ENCODE measurements at regions not wholly inside any gene's neighbourhood (a gene's known extent, or its start where the extent isn't known, plus 50 kb on each side); places are given as distances from the start of the nearest gene placed in this dataset.

DNA sequence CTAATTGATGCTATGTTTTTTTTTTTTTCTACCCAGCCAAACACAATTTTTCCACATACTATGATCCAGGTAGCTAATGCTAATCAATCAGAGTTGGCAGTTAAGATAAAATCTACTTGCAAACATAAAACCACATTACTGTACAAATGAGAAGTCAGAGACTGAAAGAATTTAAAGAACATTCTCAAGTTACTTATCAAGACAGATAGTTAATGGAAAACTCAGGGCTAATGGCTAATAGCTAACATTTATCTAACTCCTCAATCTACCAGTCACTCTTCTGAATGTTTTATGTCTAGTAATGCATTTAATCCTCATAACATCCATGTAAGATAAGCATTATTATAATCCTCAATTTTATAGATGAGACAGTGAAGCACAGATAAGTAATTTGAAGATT, 537.6 kb upstream of the SETBP1 start:
- Histone ChIP-seq H3K36me3 (no peaks in the 10 kb centered on the region), H3K27me3 (no peaks in the 10 kb centered on the region), H3K4me1 (no peaks in the 10 kb centered on the region), H3K9me3 (no peaks in the 10 kb centered on the region), H3K27ac (no peak overlapping the region), H3K4me3 (no peak overlapping the region)
- TF ChIP-seq POLR2A (IDR thresholded peaks at IDR 0.05), result no peak
- TF ChIP-seq EP300 (IDR thresholded peaks at IDR 0.05), result no peak
- TF ChIP-seq POLR2AphosphoS5 (IDR thresholded peaks at IDR 0.05), result no peak
- TF ChIP-seq, protein P1, sequence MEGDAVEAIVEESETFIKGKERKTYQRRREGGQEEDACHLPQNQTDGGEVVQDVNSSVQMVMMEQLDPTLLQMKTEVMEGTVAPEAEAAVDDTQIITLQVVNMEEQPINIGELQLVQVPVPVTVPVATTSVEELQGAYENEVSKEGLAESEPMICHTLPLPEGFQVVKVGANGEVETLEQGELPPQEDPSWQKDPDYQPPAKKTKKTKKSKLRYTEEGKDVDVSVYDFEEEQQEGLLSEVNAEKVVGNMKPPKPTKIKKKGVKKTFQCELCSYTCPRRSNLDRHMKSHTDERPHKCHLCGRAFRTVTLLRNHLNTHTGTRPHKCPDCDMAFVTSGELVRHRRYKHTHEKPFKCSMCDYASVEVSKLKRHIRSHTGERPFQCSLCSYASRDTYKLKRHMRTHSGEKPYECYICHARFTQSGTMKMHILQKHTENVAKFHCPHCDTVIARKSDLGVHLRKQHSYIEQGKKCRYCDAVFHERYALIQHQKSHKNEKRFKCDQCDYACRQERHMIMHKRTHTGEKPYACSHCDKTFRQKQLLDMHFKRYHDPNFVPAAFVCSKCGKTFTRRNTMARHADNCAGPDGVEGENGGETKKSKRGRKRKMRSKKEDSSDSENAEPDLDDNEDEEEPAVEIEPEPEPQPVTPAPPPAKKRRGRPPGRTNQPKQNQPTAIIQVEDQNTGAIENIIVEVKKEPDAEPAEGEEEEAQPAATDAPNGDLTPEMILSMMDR (IDR thresholded peaks at IDR 0.05), result no peak
- DNase-seq (ENCODE audit: low spot score in 2 of 2), result no peak

DNA sequence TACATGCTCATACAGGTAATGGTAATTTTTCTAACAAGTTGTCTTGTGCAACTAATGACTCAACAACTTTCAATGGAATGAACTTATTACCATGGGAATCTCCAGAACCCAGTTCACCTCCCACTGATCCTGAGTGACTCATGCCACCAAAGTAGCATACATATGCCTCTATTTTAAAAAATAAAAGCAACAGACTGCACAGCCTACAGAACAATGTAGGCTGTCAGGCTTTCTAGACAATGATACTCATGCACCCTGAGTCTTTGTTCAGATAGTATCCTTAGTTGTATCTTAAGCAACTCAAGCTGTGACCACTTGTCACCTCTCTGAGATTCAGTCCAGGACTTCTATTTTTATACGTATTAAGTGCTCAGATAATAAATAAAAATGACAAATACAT, 531.0 kb upstream of the SETBP1 start:
- no peak for DNase-seq (ENCODE audit: low spot score in 2 of 2)
- Histone ChIP-seq H3K9me3 (no peaks in the 10 kb centered on the region), H3K27ac (no peak overlapping the region), H3K4me1 (peaks cover 7% of the 10 kb centered on the region), H3K4me3 (no peak overlapping the region), H3K36me3 (no peaks in the 10 kb centered on the region), H3K27me3 (no peaks in the 10 kb centered on the region)
- WGBS, result 32% methylated on average over 1 of the region's 1 CpG
- TF ChIP-seq, protein P1 (IDR thresholded peaks at IDR 0.05), result no peak
- no peak for TF ChIP-seq EP300 (IDR thresholded peaks at IDR 0.05)
- TF ChIP-seq POLR2A (IDR thresholded peaks at IDR 0.05), result no peak
- no peak for TF ChIP-seq POLR2AphosphoS5 (IDR thresholded peaks at IDR 0.05)

DNA sequence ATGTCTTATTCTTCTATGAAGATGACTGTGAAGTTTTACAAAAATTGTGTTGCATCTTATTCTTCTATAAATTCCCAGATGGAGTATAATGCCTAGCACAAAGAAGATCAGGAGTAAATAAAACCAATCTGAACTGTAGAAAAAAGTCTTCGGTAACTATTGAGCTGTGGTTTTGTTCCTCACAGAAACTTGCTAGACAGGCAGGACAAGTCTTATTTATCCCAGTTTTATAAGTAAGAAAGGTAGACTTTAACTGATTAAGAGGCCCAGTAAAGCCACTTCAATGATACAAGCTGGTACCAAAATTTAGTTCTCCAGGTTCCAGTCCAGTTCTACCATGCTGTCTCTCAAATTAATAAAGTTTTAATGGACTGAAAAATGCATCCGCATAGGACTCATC, 526.7 kb upstream of the SETBP1 start:
- H3K4me1 ChIP-seq, result peaks cover 7% of the 10 kb centered on the region
- TF ChIP-seq POLR2AphosphoS5 (IDR thresholded peaks at IDR 0.05) (no peak), EP300 (IDR thresholded peaks at IDR 0.05) (no peak)
- TF ChIP-seq, protein P1 (IDR thresholded peaks at IDR 0.05), result no peak
- H3K36me3 ChIP-seq, result no peaks in the 10 kb centered on the region
- no peaks in the 10 kb centered on the region for H3K27me3 ChIP-seq
- 70% methylated on average over 2 of the region's 2 CpGs for WGBS
- no peak overlapping the region for H3K4me3 ChIP-seq
- H3K9me3 ChIP-seq, result no peaks in the 10 kb centered on the region
- DNase-seq (ENCODE audit: low spot score in 2 of 2), result no peak
- H3K27ac ChIP-seq, result no peak overlapping the region

DNA sequence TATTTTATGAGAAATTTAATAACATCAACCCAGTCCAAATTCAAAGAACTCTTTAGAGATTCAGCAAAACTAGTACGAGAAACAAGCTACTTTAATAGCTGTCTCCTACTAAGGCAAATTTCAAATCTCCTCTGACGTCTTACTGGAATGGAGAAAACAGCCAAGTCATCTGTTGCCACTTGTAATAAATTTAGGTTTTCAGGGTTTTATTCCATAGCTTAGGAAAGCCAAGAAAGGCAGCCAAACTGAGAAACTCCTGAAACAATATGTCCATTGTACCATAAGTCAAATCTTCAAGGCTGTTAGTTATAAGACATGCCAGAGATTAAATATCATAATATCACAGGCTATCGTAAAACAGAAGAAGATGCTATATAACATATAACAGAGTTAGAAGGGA, 524.6 kb upstream of the SETBP1 start:
- H3K27me3 ChIP-seq, result no peaks in the 10 kb centered on the region
- H3K27ac ChIP-seq, result no peak overlapping the region
- no peak overlapping the region for H3K4me3 ChIP-seq
- no peaks in the 10 kb centered on the region for H3K9me3 ChIP-seq
- TF ChIP-seq, protein P1 (IDR thresholded peaks at IDR 0.05), result no peak
- TF ChIP-seq POLR2A (IDR thresholded peaks at IDR 0.05) (no peak), POLR2AphosphoS5 (IDR thresholded peaks at IDR 0.05) (no peak), EP300 (IDR thresholded peaks at IDR 0.05) (no peak)
- no peaks in the 10 kb centered on the region for H3K36me3 ChIP-seq
- no peak for DNase-seq (ENCODE audit: low spot score in 2 of 2)
- no peaks in the 10 kb centered on the region for H3K4me1 ChIP-seq
- 58% methylated on average over 3 of the region's 3 CpGs for WGBS

DNA sequence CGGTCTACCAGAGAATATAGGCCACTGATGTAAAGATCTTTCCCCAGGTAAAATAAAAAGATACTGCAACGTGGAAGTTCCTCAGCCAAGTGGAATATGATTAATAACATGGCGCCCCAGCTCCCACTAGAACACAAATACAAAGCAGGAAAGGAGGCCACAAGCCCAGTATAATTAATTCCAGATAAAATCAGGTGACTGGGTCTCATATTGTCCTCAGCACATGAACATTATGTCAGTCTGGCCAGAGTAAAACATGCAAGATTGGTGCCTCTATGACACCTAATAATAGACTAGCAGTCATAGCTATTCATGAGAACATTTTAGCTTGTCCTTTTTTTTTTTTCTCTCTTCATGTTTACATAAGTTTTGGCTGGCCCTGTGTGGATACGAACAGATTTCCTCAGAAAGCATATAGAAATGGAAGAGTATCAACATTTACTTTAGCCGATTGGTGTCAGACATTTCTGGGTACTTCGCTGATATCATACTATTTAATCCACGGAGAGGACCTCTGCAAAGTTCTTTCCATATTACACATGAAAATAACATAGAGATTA, 523.8 kb upstream of the SETBP1 start:
- Histone ChIP-seq H3K36me3 (no peaks in the 10 kb centered on the region), H3K4me1 (no peaks in the 10 kb centered on the region), H3K9me3 (no peaks in the 10 kb centered on the region), H3K27ac (no peak overlapping the region), H3K4me3 (no peak overlapping the region), H3K27me3 (no peaks in the 10 kb centered on the region)
- WGBS, result 85% methylated on average over 7 of the region's 7 CpGs
- TF ChIP-seq, protein P1 (IDR thresholded peaks at IDR 0.05), result no peak
- TF ChIP-seq POLR2AphosphoS5 (IDR thresholded peaks at IDR 0.05) (no peak), EP300 (IDR thresholded peaks at IDR 0.05) (no peak), POLR2A (IDR thresholded peaks at IDR 0.05) (no peak)
- DNase-seq (ENCODE audit: low spot score in 2 of 2), result no peak

Data from suprapubic skin (tissue), 4 donors.